Mesothelial cell of epicardium (in vitro differentiated cells): ENCODE measurements at regions not wholly inside any gene's neighbourhood (a gene's known extent, or its start where the extent isn't known, plus 50 kb on each side); places are given as distances from the start of the nearest gene placed in this dataset.

Source experiments
- DNase-seq, 2 experiments: peaks; one replicate each; pipeline ENCODE4 v3.0.0; 2021; ENCODE audit warnings: low spot score in 2 of 2; ENCODE audit not compliant: unreplicated experiment in 2 of 2
- H3K27ac Mint-ChIP-seq: 2 replicates; pipeline ENCODE4 v1.8.0; 2021; ENCODE audit warnings: mixed read lengths
- H3K27me3 Mint-ChIP-seq: 2 replicates; pipeline ENCODE4 v1.8.0; 2021; ENCODE audit warnings: low read depth, mixed read lengths
- H3K36me3 Mint-ChIP-seq: 2 replicates; pipeline ENCODE4 v1.8.0; 2021; ENCODE audit warnings: mixed read lengths
- H3K4me1 Mint-ChIP-seq: 2 replicates; pipeline ENCODE4 v1.8.0; 2021; ENCODE audit warnings: mixed read lengths
- H3K4me3 Mint-ChIP-seq: 2 replicates; pipeline ENCODE4 v1.8.0; 2021; ENCODE audit warnings: mild to moderate bottlenecking, moderate library complexity, mixed read lengths
- H3K9me3 Mint-ChIP-seq: 2 replicates; pipeline ENCODE4 v1.8.0; 2021; ENCODE audit warnings: mixed read lengths
- CTCF ChIP-seq: fragments of 200-600 bp; sonication (generic); IDR thresholded peaks from one replicate; pipeline ENCODE4 v1.5.0; 2021; ENCODE audit warnings: antibody characterized with exemption; ENCODE audit not compliant: unreplicated experiment

DNA sequence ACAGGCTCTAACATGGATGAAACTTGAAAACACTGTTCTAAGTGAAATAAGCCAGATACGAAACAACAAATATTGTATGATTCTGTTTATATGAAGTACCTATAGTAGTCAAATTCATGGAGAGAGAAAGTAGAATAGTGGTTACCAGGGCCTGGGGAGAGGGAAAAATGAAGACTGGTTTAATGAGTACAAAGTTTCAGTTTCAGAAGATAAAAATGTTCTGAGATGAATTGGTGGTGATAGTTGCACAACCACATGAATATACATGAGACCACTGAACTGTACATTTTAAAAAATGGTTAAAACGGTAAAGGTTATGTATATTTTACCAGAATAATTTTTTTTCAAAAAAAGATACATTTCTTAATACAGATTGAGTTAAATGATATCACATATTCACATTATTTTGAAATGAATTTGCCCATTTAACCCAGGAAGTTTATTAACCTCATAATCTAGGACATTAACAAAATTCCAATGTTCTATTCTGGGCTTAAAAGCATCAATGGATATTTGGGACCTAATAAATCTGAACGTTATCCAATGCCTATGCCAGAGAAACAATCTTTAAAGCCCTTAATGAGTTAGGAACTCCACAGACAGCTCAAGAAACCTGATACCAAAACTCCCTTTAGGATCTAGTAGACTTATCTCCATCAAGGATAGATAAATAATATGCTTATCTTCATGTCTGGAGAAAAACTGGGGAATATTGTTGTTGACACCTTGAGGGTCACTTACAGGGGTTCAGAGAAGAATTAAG, 521.3 kb downstream of the EFNA5 start:
- Mint-ChIP-seq H3K27me3 (no peaks in the 10 kb centered on the region), H3K27ac (peak overlapping the region; percentile 32), H3K4me1 (peaks cover 56% of the 10 kb centered on the region), H3K4me3 (no peak overlapping the region), H3K36me3 (no peaks in the 10 kb centered on the region), H3K9me3 (no peaks in the 10 kb centered on the region)
- DNase-seq, result no peak
- no peak for TF ChIP-seq CTCF

DNA sequence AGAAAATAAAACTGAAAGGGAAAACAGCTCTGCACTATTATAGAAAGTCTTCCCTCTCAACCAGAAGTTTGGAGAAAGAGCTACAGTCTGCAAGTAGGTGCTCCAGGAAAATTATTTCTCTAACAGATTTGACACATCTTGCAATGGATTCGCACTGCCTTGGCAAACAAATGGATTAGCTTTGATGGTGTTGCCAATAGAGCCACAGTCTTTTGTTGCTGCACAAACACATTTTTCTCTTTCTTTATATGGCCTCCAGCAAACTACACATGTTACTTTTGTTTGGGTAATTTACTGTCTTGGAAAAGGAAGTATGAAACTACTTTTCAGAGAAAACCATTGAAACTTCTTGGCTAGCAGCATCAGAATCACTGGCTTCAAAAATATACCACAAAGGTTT, 523.1 kb downstream of the EFNA5 start:
- TF ChIP-seq CTCF, result no peak
- no peaks in the 10 kb centered on the region for H3K36me3 Mint-ChIP-seq
- DNase-seq, result no peak
- H3K4me1 Mint-ChIP-seq, result peaks cover 41% of the 10 kb centered on the region
- H3K27me3 Mint-ChIP-seq, result no peaks in the 10 kb centered on the region
- peaks cover 7% of the 10 kb centered on the region for H3K9me3 Mint-ChIP-seq
- no peak overlapping the region for H3K27ac Mint-ChIP-seq
- no peak overlapping the region for H3K4me3 Mint-ChIP-seq

DNA sequence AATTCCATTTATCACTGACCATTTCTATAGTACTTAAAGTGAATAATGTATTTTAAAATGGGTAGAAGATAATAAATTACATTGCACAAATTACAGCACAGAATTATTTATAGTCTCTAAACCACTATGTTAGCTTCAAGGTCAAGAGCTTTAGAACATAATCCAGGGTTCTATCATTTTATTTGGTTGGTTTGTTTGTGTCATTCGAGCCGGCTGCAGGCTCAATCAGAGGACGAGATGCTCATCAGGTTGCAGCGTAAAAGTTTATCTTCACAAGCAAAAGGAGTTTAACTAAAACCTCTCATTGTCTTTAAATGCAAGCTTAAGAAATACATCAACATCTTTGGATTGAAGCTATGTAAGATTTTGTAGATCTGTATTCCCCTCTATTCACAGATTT, 523.8 kb downstream of the EFNA5 start:
- no peak for TF ChIP-seq CTCF
- Mint-ChIP-seq H3K4me1 (peaks cover 37% of the 10 kb centered on the region), H3K27ac (no peak overlapping the region), H3K27me3 (no peaks in the 10 kb centered on the region), H3K4me3 (no peak overlapping the region), H3K9me3 (peaks cover 11% of the 10 kb centered on the region), H3K36me3 (no peaks in the 10 kb centered on the region)
- no peak for DNase-seq

DNA sequence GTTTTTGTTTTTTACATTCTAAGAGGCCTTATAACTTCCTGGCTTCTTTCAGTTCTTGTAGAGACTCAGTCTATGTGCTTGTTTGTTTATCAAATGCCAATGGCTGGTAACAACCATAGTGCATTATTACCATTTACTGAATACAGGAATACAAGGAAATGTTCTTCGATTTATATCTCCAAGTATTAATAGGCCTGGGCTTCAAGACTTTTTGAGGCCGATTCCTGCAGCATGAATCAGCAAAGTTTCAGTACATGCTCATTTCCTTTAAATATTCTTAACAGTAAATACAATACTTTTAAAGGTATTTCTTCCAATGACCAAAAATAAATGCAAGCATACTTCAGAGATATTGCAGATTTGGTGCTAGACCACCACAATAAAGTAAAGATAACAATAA, 535.3 kb downstream of the EFNA5 start:
- H3K4me3 Mint-ChIP-seq, result no peak overlapping the region
- peaks cover 27% of the 10 kb centered on the region for H3K36me3 Mint-ChIP-seq

DNA sequence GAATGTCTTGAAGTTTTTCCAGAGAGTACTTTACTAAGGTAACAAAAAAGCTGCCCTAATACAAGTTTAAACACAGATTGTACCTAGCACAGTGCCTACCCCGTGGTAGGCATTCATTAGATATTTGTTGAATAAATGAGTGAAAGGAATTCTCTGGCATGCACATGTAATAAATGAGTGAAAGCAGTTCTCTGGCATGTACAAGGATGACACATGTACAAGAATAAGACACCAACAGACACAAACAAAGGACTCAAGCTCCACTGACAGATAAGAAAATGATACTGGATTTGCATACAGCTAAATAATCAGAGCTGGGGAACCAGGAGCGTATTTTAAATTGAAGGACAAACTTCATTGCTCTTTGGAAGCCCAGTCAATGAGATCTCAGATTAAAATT, 535.8 kb downstream of the EFNA5 start:
- Mint-ChIP-seq H3K27ac (no peak overlapping the region), H3K4me3 (no peak overlapping the region), H3K4me1 (peaks cover 9% of the 10 kb centered on the region), H3K36me3 (peaks cover 22% of the 10 kb centered on the region), H3K27me3 (no peaks in the 10 kb centered on the region), H3K9me3 (peaks cover 41% of the 10 kb centered on the region)
- no peak for DNase-seq
- no peak for TF ChIP-seq CTCF

More for the DNA sequence above, 535.3 kb downstream of the EFNA5 start:
- Mint-ChIP-seq H3K4me1 (peaks cover 5% of the 10 kb centered on the region), H3K27me3 (no peaks in the 10 kb centered on the region), H3K9me3 (peaks cover 46% of the 10 kb centered on the region), H3K27ac (no peak overlapping the region)
- no peak for DNase-seq
- no peak for TF ChIP-seq CTCF

DNA sequence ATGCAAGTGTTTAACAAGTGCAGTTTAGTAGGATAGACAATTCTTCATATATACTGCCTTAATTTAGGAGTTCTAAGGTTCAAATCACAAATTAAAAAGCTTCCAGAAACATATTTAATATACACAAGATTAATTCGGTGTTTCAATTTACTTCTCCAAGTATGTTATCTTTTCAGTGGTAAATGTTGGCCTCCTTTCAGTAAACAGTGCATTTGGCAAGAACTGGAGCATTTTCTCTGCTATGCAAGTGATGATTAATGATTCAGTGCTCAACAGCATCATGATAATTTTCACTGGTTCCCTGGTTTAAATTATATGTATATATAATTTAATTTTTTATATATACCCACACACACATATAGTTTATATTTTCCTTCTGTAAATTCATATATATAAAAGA, 541.7 kb downstream of the EFNA5 start:
- peaks cover 21% of the 10 kb centered on the region for H3K9me3 Mint-ChIP-seq
- H3K27me3 Mint-ChIP-seq, result no peaks in the 10 kb centered on the region
- no peak for TF ChIP-seq CTCF
- no peak for DNase-seq
- H3K27ac Mint-ChIP-seq, result peak overlapping the region; percentile 16
- peaks cover 34% of the 10 kb centered on the region for H3K4me1 Mint-ChIP-seq
- no peak overlapping the region for H3K4me3 Mint-ChIP-seq
- peaks cover 12% of the 10 kb centered on the region for H3K36me3 Mint-ChIP-seq
